GM13976 (cell line): ENCODE measurements at regions not wholly inside any gene's neighbourhood (a gene's known extent, or its start where the extent isn't known, plus 50 kb on each side); places are given as distances from the start of the nearest gene placed in this dataset.

Experiments used
- DNase-seq: peaks from one replicate; pipeline ENCODE4 v3.0.0; 2012; ENCODE audit warnings: low spot score
- CTCF ChIP-seq: IDR thresholded peaks from 2 replicates; pipeline ENCODE4 v1.5.1; 2012; ENCODE audit warnings: borderline replicate concordance, mild to moderate bottlenecking; ENCODE audit not compliant: insufficient read depth; ENCODE audit errors: extremely low read depth, missing control alignments, control extremely low read depth
- in situ Hi-C: fragments of 300-500 bp; cut with MboI; formaldehyde crosslinking; loops from one replicate; pipeline ENCODE4 v1.12.0; 2022; ENCODE audit warnings: low sequenced_read_pairs, mixed read lengths, inconsistent platforms; ENCODE audit not compliant: unreplicated experiment

- TF ChIP-seq CTCF, result no peak
- no peak for DNase-seq
- in situ Hi-C loops, result no loop called here
Observed at GRCh38 chr2:122856696-122857095, 1101.2 kb downstream of the TSN start.

GRCh38 chr2:122858075-122858702, 1102.7 kb downstream of the TSN start:
- no peak for DNase-seq
- in situ Hi-C loops, result no loop called here
- no peak for TF ChIP-seq CTCF

- in situ Hi-C loops, result no loop called here
- no peak for DNase-seq
- TF ChIP-seq CTCF, result no peak
Observed at GRCh38 chr2:122858813-122859212, 1103.4 kb downstream of the TSN start.

GRCh38 chr2:122859260-122859659, 1103.8 kb downstream of the TSN start:
- no peak for TF ChIP-seq CTCF
- in situ Hi-C loops, result no loop called here
- DNase-seq, result no peak

- in situ Hi-C loops, result no loop called here
- no peak for TF ChIP-seq CTCF
- DNase-seq, result peak; percentile 32
Observed at GRCh38 chr2:122863532-122863931, 1108.1 kb downstream of the TSN start.

GRCh38 chr2:122864728-122865127, 1109.3 kb downstream of the TSN start:
- no peak for TF ChIP-seq CTCF
- no peak for DNase-seq
- in situ Hi-C loops, result no loop called here
